ENCODE measurements at regions not wholly inside any gene's neighbourhood (a gene's known extent, or its start where the extent isn't known, plus 50 kb on each side); places are given as distances from the start of the nearest gene placed in this dataset.

DNA sequence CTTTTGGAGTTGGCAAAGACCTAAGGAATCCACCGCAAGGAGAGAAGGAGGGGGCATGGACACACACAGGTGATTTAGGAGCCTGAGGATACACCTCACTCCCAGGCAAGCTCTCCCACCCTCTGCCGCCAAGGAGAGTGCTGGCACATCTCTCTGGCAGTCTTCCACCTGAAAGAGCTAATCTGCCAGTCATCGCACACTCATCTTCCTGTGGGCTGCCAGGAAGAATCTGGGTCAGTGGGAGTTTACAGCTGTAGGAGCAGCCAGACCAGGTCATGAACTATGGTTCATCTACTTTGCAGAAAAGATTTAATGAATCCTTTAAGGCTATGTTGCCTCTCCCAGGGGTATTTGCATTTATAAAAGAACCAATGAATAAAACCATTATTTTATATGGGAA, 170.6 kb upstream of the TSC22D2 start:
- TF ChIP-seq, protein P1, sequence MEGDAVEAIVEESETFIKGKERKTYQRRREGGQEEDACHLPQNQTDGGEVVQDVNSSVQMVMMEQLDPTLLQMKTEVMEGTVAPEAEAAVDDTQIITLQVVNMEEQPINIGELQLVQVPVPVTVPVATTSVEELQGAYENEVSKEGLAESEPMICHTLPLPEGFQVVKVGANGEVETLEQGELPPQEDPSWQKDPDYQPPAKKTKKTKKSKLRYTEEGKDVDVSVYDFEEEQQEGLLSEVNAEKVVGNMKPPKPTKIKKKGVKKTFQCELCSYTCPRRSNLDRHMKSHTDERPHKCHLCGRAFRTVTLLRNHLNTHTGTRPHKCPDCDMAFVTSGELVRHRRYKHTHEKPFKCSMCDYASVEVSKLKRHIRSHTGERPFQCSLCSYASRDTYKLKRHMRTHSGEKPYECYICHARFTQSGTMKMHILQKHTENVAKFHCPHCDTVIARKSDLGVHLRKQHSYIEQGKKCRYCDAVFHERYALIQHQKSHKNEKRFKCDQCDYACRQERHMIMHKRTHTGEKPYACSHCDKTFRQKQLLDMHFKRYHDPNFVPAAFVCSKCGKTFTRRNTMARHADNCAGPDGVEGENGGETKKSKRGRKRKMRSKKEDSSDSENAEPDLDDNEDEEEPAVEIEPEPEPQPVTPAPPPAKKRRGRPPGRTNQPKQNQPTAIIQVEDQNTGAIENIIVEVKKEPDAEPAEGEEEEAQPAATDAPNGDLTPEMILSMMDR (IDR thresholded peaks at IDR 0.05) = no peak
- no peak for TF ChIP-seq POLR2A (IDR thresholded peaks at IDR 0.05)
